ENCODE measurements at regions not wholly inside any gene's neighbourhood (a gene's known extent, or its start where the extent isn't known, plus 50 kb on each side); places are given as distances from the start of the nearest gene placed in this dataset.

DNA sequence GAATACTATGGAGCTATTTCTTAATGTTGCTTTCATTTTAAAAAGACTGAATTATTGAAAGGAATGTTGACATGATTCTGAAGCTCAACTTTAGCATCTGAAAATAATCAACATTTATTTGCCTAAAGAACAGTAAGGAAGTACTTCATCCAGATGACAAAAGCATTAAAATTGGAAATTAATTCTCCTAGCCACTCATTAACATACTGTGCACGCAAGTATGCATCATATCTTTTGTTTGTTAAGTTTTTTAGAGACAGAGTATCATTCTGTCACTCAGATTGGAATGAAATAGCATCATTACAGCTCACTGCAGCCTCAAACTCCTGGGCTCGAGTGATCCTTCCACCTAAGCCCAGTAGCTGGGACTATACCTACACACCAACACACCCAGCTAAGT lies 632.1 kb upstream of the ALCAM start:
- Histone ChIP-seq H4K5ac (ENCODE audit: insufficient read length, low read depth, low read length) (no peak overlapping the region), H2BK5ac (ENCODE audit: low read depth, low read length) (no peak overlapping the region), H3K4me1 (replicated peaks in 1 of 4; ENCODE audit: control insufficient read depth in 3 of 4, insufficient read depth in 4 of 4, low read length in 3 of 4) (no peaks in the 10 kb centered on the region), H3K23ac (ENCODE audit: insufficient read length) (no peak overlapping the region), H4K91ac (replicated peaks; ENCODE audit: insufficient read length, low read length) (no peak overlapping the region), H2BK20ac (ENCODE audit: low read length) (no peak overlapping the region), H3K4me3 (ENCODE audit: extremely low read depth in 1 of 4, insufficient read depth in 2 of 4, low read depth in 3 of 4, low read length in 4 of 4) (no peak overlapping the region), H3K23me2 (ENCODE audit: low read depth, low read length) (no peaks in the 10 kb centered on the region), H3K14ac (ENCODE audit: insufficient read length) (no peak overlapping the region), H2AFZ (ENCODE audit: low read length) (no peak overlapping the region), H3K9ac (replicated peaks in 1 of 4; ENCODE audit: extremely low read depth in 1 of 4, low read depth in 3 of 4, low read length in 3 of 4) (no peak overlapping the region), H3K4me2 (ENCODE audit: insufficient read depth in 1 of 2, low read depth in 2 of 2, low read length in 2 of 2) (no peak overlapping the region), H2AK5ac (ENCODE audit: low read depth, low read length) (no peak overlapping the region), H3K27me3 (replicated peaks in 1 of 4; ENCODE audit: control insufficient read depth in 3 of 4, extremely low read depth in 1 of 4, insufficient read depth in 3 of 4, low read length in 3 of 4) (no peaks in the 10 kb centered on the region), H3K79me2 (ENCODE audit: control insufficient read depth in 1 of 2, insufficient read depth in 2 of 2, low read length in 2 of 2) (no peaks in the 10 kb centered on the region), H4K20me1 (replicated peaks in 1 of 2; ENCODE audit: control insufficient read depth in 1 of 2, insufficient read depth in 2 of 2, low read length in 2 of 2) (no peaks in the 10 kb centered on the region), H4K8ac (ENCODE audit: extremely low read depth, insufficient read depth, low read length) (no peak overlapping the region), H2BK12ac (ENCODE audit: low read depth, low read length) (no peak overlapping the region), H3K4ac (replicated peaks; ENCODE audit: insufficient read length, low read depth, low read length) (no peak overlapping the region), H3K79me1 (ENCODE audit: low read depth, low read length) (no peaks in the 10 kb centered on the region), H3K56ac (replicated peaks; ENCODE audit: insufficient read length, low read depth, low read length) (no peak overlapping the region), H3K18ac (ENCODE audit: extremely low read depth, low read length) (no peak overlapping the region), H2BK120ac (replicated peaks; ENCODE audit: low read depth, low read length) (no peak overlapping the region), H3K27ac (ENCODE audit: low read depth, low read length) (no peak overlapping the region), H3K36me3 (ENCODE audit: control insufficient read depth in 2 of 4, insufficient read depth in 4 of 4, low read length in 3 of 4) (no peaks in the 10 kb centered on the region), H2BK15ac (ENCODE audit: low read length) (no peak overlapping the region), H3K9me3 (ENCODE audit: insufficient read depth in 2 of 2, low read depth in 1 of 2, low read length in 1 of 2) (no peaks in the 10 kb centered on the region; a peak in 1 of 4 replicates)
- no peak for TF ChIP-seq CEBPB (IDR thresholded peaks at IDR 0.05; ENCODE audit: low read depth, low read length)
- no peak for TF ChIP-seq KDM5A (IDR thresholded peaks at IDR 0.05; ENCODE audit: low read length)
- no peak for TF ChIP-seq TBP (IDR thresholded peaks at IDR 0.05; ENCODE audit: low read depth, low read length)
- no peak for TF ChIP-seq USF2 (IDR thresholded peaks at IDR 0.05; ENCODE audit: low read length)
- TF ChIP-seq KDM1A (IDR thresholded peaks at IDR 0.05; ENCODE audit: borderline replicate concordance, low read length) = no peak
- TF ChIP-seq POLR2AphosphoS5 (IDR thresholded peaks at IDR 0.05; ENCODE audit: low read depth, low read length) = no peak
- no peak for TF ChIP-seq RBBP5 (IDR thresholded peaks at IDR 0.05; ENCODE audit: borderline replicate concordance, low read depth, low read length)
- TF ChIP-seq CBX5 (IDR thresholded peaks at IDR 0.05; ENCODE audit: low read depth, low read length) = no peak
- TF ChIP-seq CBX8 (IDR thresholded peaks at IDR 0.05; ENCODE audit: borderline replicate concordance, low read depth, low read length) = no peak
- no peak for TF ChIP-seq RNF2 (IDR thresholded peaks at IDR 0.05; ENCODE audit: borderline replicate concordance, low read depth, low read length, missing control alignments, poor library complexity, severe bottlenecking)
- TF ChIP-seq SP4 (IDR thresholded peaks at IDR 0.05; ENCODE audit: low read length) = no peak
- no peak for TF ChIP-seq JUN (IDR thresholded peaks at IDR 0.05; ENCODE audit: low read depth, low read length)
- TF ChIP-seq GTF2F1 (IDR thresholded peaks at IDR 0.05; ENCODE audit: borderline replicate concordance, low read depth, low read length) = no peak
- DNase-seq (ENCODE audit: low read depth in 1 of 2, low spot score in 2 of 2) (no peak), FAIRE-seq (no peak)
- POLR2A ChIA-PET (ENCODE audit: partially characterized antibody) = no interaction called here
- CTCF ChIA-PET (ENCODE audit: partially characterized antibody) = interaction anchor here (1.5 kb wide), 1 partner anchor 106 kb away, joined by 4 read pairs; no protein-coding TSS in a partner anchor
- WGBS, 2 experiments (ENCODE audit: extremely low coverage in 1 of 2, insufficient coverage in 1 of 2, insufficient read length in 1 of 2, insufficient replicate concordance in 2 of 2, low coverage in 1 of 2, low lambda C conversion rate in 2 of 2, missing lambda C conversion rate in 1 of 2) = 91% methylated on average over 2 of the region's 2 CpGs; no CpG with 5 or more reads in 1 of the 2 experiments
